H1 (cell line): ENCODE measurements at regions not wholly inside any gene's neighbourhood (a gene's known extent, or its start where the extent isn't known, plus 50 kb on each side); places are given as distances from the start of the nearest gene placed in this dataset.

Experiments used
- CTCF ChIA-PET: fragments of 300-600 bp; sonication (Branson Sonifier 250); formaldehyde crosslinking; loops from one replicate; lab custom pipeline; 2021; ENCODE audit not compliant: partially characterized antibody; lab: Charles Lee
- POLR2A ChIA-PET: fragments of 300-600 bp; sonication (Branson Sonifier 250); formaldehyde crosslinking; loops from one replicate; lab custom pipeline; 2021; ENCODE audit warnings: inconsistent platforms; ENCODE audit not compliant: partially characterized antibody; lab: Charles Lee
- DNase-seq, 2 experiments: peaks; one replicate each; pipeline versions ENCODE4 v3.0.0 to v3.0.0-alpha.2; 2010 to 2022; ENCODE audit warnings: low spot score in 2 of 2, low read depth in 1 of 2, mixed read lengths in 1 of 2
- FAIRE-seq: peaks from 2 replicates; lab custom pipeline; 2011; peaks lifted over from hg19 to GRCh38; lab: Jason Lieb, UNC
- H2AFZ ChIP-seq: 2 replicates; pipeline ENCODE4 v1.8.1; 2012; ENCODE audit warnings: low read length, inconsistent platforms
- H2AK5ac ChIP-seq: 2 replicates; pipeline ENCODE4 v1.6.1; 2013; ENCODE audit warnings: low read depth, low read length
- H2BK120ac ChIP-seq: replicated peaks from 2 replicates; pipeline ENCODE3; 2013; ENCODE audit warnings: low read depth, low read length, inconsistent platforms
- H2BK12ac ChIP-seq: 2 replicates; pipeline ENCODE4 v1.6.1; 2013; ENCODE audit warnings: low read depth, low read length
- H2BK15ac ChIP-seq: 2 replicates; pipeline ENCODE4 v1.6.1; 2013; ENCODE audit warnings: low read length
- H2BK20ac ChIP-seq: 2 replicates; pipeline ENCODE4 v1.6.1; 2013; ENCODE audit warnings: low read length
- H2BK5ac ChIP-seq: 2 replicates; pipeline ENCODE4 v1.6.1; 2013; ENCODE audit warnings: low read depth, low read length
- H3K14ac ChIP-seq: 2 replicates; pipeline ENCODE4 v1.6.1; 2013; ENCODE audit warnings: inconsistent platforms; ENCODE audit not compliant: insufficient read length
- H3K18ac ChIP-seq: 2 replicates; pipeline ENCODE4 v1.6.1; 2013; ENCODE audit warnings: low read length; ENCODE audit errors: extremely low read depth
- H3K23ac ChIP-seq: 2 replicates; pipeline ENCODE4 v1.6.1; 2013; ENCODE audit warnings: inconsistent platforms; ENCODE audit not compliant: insufficient read length
- H3K23me2 ChIP-seq: 2 replicates; pipeline ENCODE4 v1.6.1; 2013; ENCODE audit warnings: low read depth, low read length
- H3K27ac ChIP-seq: 2 replicates; pipeline ENCODE4 v1.6.1; 2011; ENCODE audit warnings: low read depth, low read length, inconsistent platforms
- H3K27me3 ChIP-seq, 4 experiments: replicated peaks in 1 of 4; 1 replicate in 1 of 4; 2 replicates in 3 of 4; pipeline versions ENCODE4 v1.6.1 to v1.8.1; 2011 to 2013; ENCODE audit warnings: low read length in 3 of 4, mild to moderate bottlenecking in 3 of 4, inconsistent platforms in 2 of 4, mixed read lengths in 2 of 4, moderate library complexity in 1 of 4; ENCODE audit not compliant: control insufficient read depth in 3 of 4, insufficient read depth in 3 of 4; ENCODE audit errors: extremely low read depth in 1 of 4
- H3K36me3 ChIP-seq, 4 experiments: 2 replicates each; pipeline versions ENCODE4 v1.6.1 to v1.8.1; 2011 to 2013; ENCODE audit warnings: mild to moderate bottlenecking in 4 of 4, low read length in 3 of 4, moderate library complexity in 2 of 4, control low read depth in 1 of 4, inconsistent platforms in 1 of 4; ENCODE audit not compliant: insufficient read depth in 4 of 4, control insufficient read depth in 2 of 4
- H3K4ac ChIP-seq: replicated peaks from 2 replicates; pipeline ENCODE3; 2013; ENCODE audit warnings: low read length, low read depth, mixed read lengths, inconsistent platforms; ENCODE audit not compliant: insufficient read length
- H3K4me1 ChIP-seq, 4 experiments: replicated peaks in 1 of 4; 1 replicate in 1 of 4; 2 replicates in 3 of 4; pipeline versions ENCODE4 v1.6.1 to v1.8.1; 2011 to 2013; ENCODE audit warnings: low read length in 3 of 4, inconsistent platforms in 2 of 4, mixed read lengths in 1 of 4; ENCODE audit not compliant: insufficient read depth in 4 of 4, control insufficient read depth in 3 of 4
- H3K4me2 ChIP-seq, 2 experiments: 2 replicates each; pipeline versions ENCODE4 v1.6.1 to v1.8.1; 2011 to 2013; ENCODE audit warnings: low read depth in 2 of 2, low read length in 2 of 2, control low read depth in 1 of 2, inconsistent platforms in 1 of 2, mild to moderate bottlenecking in 1 of 2; ENCODE audit not compliant: insufficient read depth in 1 of 2
- H3K4me3 ChIP-seq, 4 experiments: fragments of 200-600, 300-600 bp in 1 of 4; sonication (generic), shearing (Covaris generic), sonication (Bioruptor Twin) in 1 of 4; 2 replicates each; pipeline versions ENCODE4 v1.5.1 to v1.8.1; 2011 to 2016; ENCODE audit warnings: low read length in 4 of 4, low read depth in 3 of 4, control low read depth in 2 of 4, inconsistent platforms in 2 of 4, mild to moderate bottlenecking in 2 of 4, mixed read lengths in 1 of 4, moderate library complexity in 1 of 4; ENCODE audit not compliant: insufficient read depth in 2 of 4; ENCODE audit errors: extremely low read depth in 1 of 4
- H3K56ac ChIP-seq: replicated peaks from 2 replicates; pipeline ENCODE3; 2013; ENCODE audit warnings: low read depth, mild to moderate bottlenecking, mixed read lengths, low read length, inconsistent platforms; ENCODE audit not compliant: insufficient read length
- H3K79me1 ChIP-seq: 2 replicates; pipeline ENCODE4 v1.6.1; 2013; ENCODE audit warnings: low read depth, low read length, control low read depth
- H3K79me2 ChIP-seq, 2 experiments: 2 replicates each; pipeline versions ENCODE4 v1.6.1 to v1.8.1; 2012 to 2013; ENCODE audit warnings: low read length in 2 of 2, mild to moderate bottlenecking in 2 of 2, inconsistent platforms in 1 of 2; ENCODE audit not compliant: insufficient read depth in 2 of 2, control insufficient read depth in 1 of 2
- H3K9ac ChIP-seq, 4 experiments: replicated peaks in 1 of 4; 1 replicate in 1 of 4; 2 replicates in 3 of 4; pipeline versions ENCODE4 v1.6.1 to v1.8.1; 2011 to 2013; ENCODE audit warnings: low read depth in 3 of 4, low read length in 3 of 4, control low read depth in 2 of 4, mild to moderate bottlenecking in 2 of 4, moderate library complexity in 2 of 4, inconsistent platforms in 1 of 4; ENCODE audit errors: extremely low read depth in 1 of 4
- H3K9me3 ChIP-seq, 2 experiments: 2 replicates each; pipeline versions ENCODE4 v1.6.1 to v1.8.1; 2012 to 2013; ENCODE audit warnings: mild to moderate bottlenecking in 2 of 2, moderate library complexity in 2 of 2, control low read depth in 1 of 2, inconsistent platforms in 1 of 2, low read depth in 1 of 2, low read length in 1 of 2, mixed read lengths in 1 of 2; ENCODE audit not compliant: insufficient read depth in 2 of 2
- H4K20me1 ChIP-seq, 2 experiments: replicated peaks in 1 of 2; 2 replicates each; pipeline versions ENCODE3 to v1.8.1; 2011 to 2013; ENCODE audit warnings: inconsistent platforms in 2 of 2, low read length in 2 of 2, mild to moderate bottlenecking in 1 of 2; ENCODE audit not compliant: insufficient read depth in 2 of 2, control insufficient read depth in 1 of 2
- H4K5ac ChIP-seq: 2 replicates; pipeline ENCODE4 v1.6.1; 2013; ENCODE audit warnings: low read length, low read depth, mixed read lengths, inconsistent platforms; ENCODE audit not compliant: insufficient read length
- H4K8ac ChIP-seq: 2 replicates; pipeline ENCODE4 v1.8.0; 2013; ENCODE audit warnings: mild to moderate bottlenecking, moderate library complexity, low read length, inconsistent platforms; ENCODE audit not compliant: insufficient read depth; ENCODE audit errors: extremely low read depth
- H4K91ac ChIP-seq: replicated peaks from 2 replicates; pipeline ENCODE3; 2013; ENCODE audit warnings: low read length, mixed read lengths, inconsistent platforms; ENCODE audit not compliant: insufficient read length
- CBX8 ChIP-seq: fragments of 300-800, 300-1000 bp; sonication (generic); IDR thresholded peaks from 2 replicates; pipeline ENCODE4 v1.7.1; 2016; ENCODE audit warnings: low read depth, low read length, borderline replicate concordance
- GTF2F1 ChIP-seq: IDR thresholded peaks from 2 replicates; pipeline ENCODE4 v1.6.1; 2012; ENCODE audit warnings: low read depth, low read length, improper control_type of control experiment, borderline replicate concordance
- HDAC6 ChIP-seq: IDR thresholded peaks from one replicate; pipeline ENCODE4 v1.7.1; 2012; ENCODE audit warnings: low read depth, mild to moderate bottlenecking, inconsistent platforms, low read length, moderate library complexity
- JUND ChIP-seq: IDR thresholded peaks from 2 replicates; pipeline ENCODE4 v1.6.1; 2011; ENCODE audit warnings: mild to moderate bottlenecking, improper control_type of control experiment, low read length
- POU5F1 ChIP-seq: IDR thresholded peaks from 2 replicates; pipeline ENCODE4 v1.6.1; 2011; ENCODE audit warnings: low read depth, mild to moderate bottlenecking, low read length, moderate library complexity
- SIN3A ChIP-seq, 2 experiments: IDR thresholded peaks in 1 of 2; conservative IDR thresholded peaks in 1 of 2; 2 replicates each; pipeline ENCODE4 v1.6.1; 2011 to 2012; ENCODE audit warnings: low read length in 2 of 2, improper control_type of control experiment in 1 of 2, low read depth in 1 of 2, mild to moderate bottlenecking in 1 of 2
- SP2 ChIP-seq: IDR thresholded peaks from 2 replicates; pipeline ENCODE4 v1.6.1; 2012; ENCODE audit warnings: mild to moderate bottlenecking, low read length, inconsistent platforms
- TAF7 ChIP-seq: optimal IDR thresholded peaks from 2 replicates; pipeline ENCODE3; 2011; ENCODE audit warnings: low read depth, mild to moderate bottlenecking, inconsistent platforms, low read length, moderate library complexity, borderline replicate concordance
- YY1 ChIP-seq: IDR thresholded peaks from 2 replicates; pipeline ENCODE4 v1.6.1; 2011; ENCODE audit warnings: low read depth, mild to moderate bottlenecking, low read length
- WGBS, 2 experiments: shearing (Covaris generic) in 1 of 2; methylation state at CpG; one replicate each; pipeline versions ENCODE4 v1.1.6 to v1.1.7; 2013 to 2015; ENCODE audit warnings: low lambda C conversion rate in 2 of 2, mixed read lengths in 2 of 2, inconsistent platforms in 1 of 2, low coverage in 1 of 2, missing lambda C conversion rate in 1 of 2; ENCODE audit not compliant: insufficient replicate concordance in 2 of 2, insufficient coverage in 1 of 2, insufficient read length in 1 of 2; ENCODE audit errors: extremely low coverage in 1 of 2, missing lambda C conversion rate in 1 of 2; 5-methylcytosine and 5-hydroxymethylcytosine counted together

GRCh38 chr9:108396193-108396592, 459.6 kb downstream of the ACTL7B start:
- POLR2A ChIA-PET, result no interaction called here
- H3K14ac ChIP-seq, result no peak overlapping the region

More at GRCh38 chr9:108396193-108396592, 459.6 kb downstream of the ACTL7B start:
- H3K23me2 ChIP-seq, result no peaks in the 10 kb centered on the region
- H4K20me1 ChIP-seq, result no peaks in the 10 kb centered on the region
- WGBS, 2 experiments, result 95% methylated on average over 4 of the region's 4 CpGs; no CpG with 5 or more reads in 1 of the 2 experiments
- 0 out of 4 replicates have a peak, but pooled peaks cover 0 to 8% of the 10 kb centered on the region in 2 experiments for H3K9me3 ChIP-seq
- no peaks in the 10 kb centered on the region for H3K79me1 ChIP-seq
- no peak overlapping the region for H3K18ac ChIP-seq
- H2BK15ac ChIP-seq, result no peak overlapping the region
- H3K27ac ChIP-seq, result no peak overlapping the region
- no peak overlapping the region for H2BK12ac ChIP-seq
- no peak overlapping the region for H3K56ac ChIP-seq
- H2BK120ac ChIP-seq, result no peak overlapping the region
- no peak overlapping the region for H2AK5ac ChIP-seq
- no peak overlapping the region for H2BK5ac ChIP-seq
- H4K5ac ChIP-seq, result no peak overlapping the region
- DNase-seq (no peak), FAIRE-seq (no peak)
- no peak overlapping the region for H3K23ac ChIP-seq
- no peak for TF ChIP-seq CBX8
- TF ChIP-seq SIN3A (conservative IDR thresholded peaks at IDR 0.05 in 1 of 2, IDR thresholded peaks at IDR 0.05 in 1 of 2; ENCODE audit: low read depth in 1 of 2, low read length in 2 of 2), result no peak
- TF ChIP-seq HDAC6, result no peak
- TF ChIP-seq POU5F1, result no peak
- TF ChIP-seq GTF2F1, result no peak
- no peak for TF ChIP-seq JUND
- no peak for TF ChIP-seq SP2
- TF ChIP-seq YY1, result no peak
- TF ChIP-seq TAF7, result no peak
- no peak overlapping the region for H3K4ac ChIP-seq
- H4K91ac ChIP-seq, result no peak overlapping the region
- H3K79me2 ChIP-seq, result no peaks in the 10 kb centered on the region
- no peaks in the 10 kb centered on the region for H3K4me1 ChIP-seq
- no peak overlapping the region for H3K4me3 ChIP-seq
- no peak overlapping the region for H2BK20ac ChIP-seq
- H4K8ac ChIP-seq, result no peak overlapping the region
- H3K27me3 ChIP-seq, result no peaks in the 10 kb centered on the region
- H2AFZ ChIP-seq, result no peak overlapping the region
- H3K36me3 ChIP-seq, result no peaks in the 10 kb centered on the region
- no peak overlapping the region for H3K9ac ChIP-seq
- CTCF ChIA-PET, result no interaction called here
- no peak overlapping the region for H3K4me2 ChIP-seq
